GM04504 (cell line): ENCODE measurements at regions not wholly inside any gene's neighbourhood (a gene's known extent, or its start where the extent isn't known, plus 50 kb on each side); places are given as distances from the start of the nearest gene placed in this dataset.

ENCODE experiments used
- DNase-seq: peaks from one replicate; pipeline ENCODE4 v3.0.0-alpha.2; 2012; ENCODE audit warnings: low read depth

DNA sequence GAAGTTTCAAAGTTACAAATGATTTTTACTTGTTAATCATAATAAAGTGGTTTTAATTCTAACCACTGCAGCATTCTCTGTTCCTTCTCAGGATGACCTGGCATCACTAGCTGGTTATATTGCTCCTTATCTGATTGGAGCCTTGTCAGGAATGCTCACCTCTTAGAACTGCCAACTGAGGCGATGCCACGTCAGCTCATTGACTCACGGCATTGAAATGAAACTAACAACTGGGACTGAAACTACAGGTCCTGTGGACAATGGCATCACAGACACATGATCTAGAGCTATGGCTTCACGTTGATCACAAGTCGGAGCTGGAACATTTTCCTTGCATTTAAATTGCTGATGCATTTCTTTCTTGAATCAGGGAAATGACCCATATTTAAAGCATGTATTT lies 54.9 kb upstream of the MAP2 start:
- peak; percentile 78 for DNase-seq

- DNase-seq: no peak
Observed at GRCh38 chr2:209369656-209370055, 54.2 kb upstream of the MAP2 start.

GRCh38 chr2:209371407-209371806 lies 52.4 kb upstream of the MAP2 start:
- DNase-seq: no peak
